ENCODE measurements at regions not wholly inside any gene's neighbourhood (a gene's known extent, or its start where the extent isn't known, plus 50 kb on each side); places are given as distances from the start of the nearest gene placed in this dataset.
"Not testable (repeated sequence)": the region's sequence is repeated elsewhere in the genome, so short reads cannot be mapped to it uniquely, and the experiment has no call there.

DNA sequence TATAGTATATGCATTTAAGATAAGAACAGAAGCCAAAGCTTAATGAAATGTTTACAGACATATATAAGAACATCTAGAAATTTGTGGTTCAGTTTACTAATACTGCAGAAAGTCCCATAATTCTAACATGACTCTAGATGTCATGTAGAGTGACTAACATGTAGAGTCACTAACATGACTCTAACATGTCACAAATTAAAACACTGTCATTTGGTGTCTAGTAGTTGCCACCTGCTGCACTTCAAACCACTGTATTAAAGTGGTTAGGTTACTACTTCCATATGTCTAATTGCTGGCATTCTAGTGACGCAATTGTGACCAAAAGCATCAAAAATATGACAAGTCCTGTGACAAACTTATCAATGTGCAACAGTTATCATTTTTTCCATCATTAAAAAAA lies 100.2 kb upstream of the WDR75 start:
- ATAC-seq, result no peak
- Histone ChIP-seq H3K4me3 (no peak overlapping the region), H3K4me1 (no peaks in the 10 kb centered on the region), H3K27ac (no peak overlapping the region), H3K27me3 (ENCODE audit: low read depth) (no peaks in the 10 kb centered on the region), H3K36me3 (no peaks in the 10 kb centered on the region), H3K9me3 (peaks cover 8% of the 10 kb centered on the region)
- no peak for DNase-seq
- intact Hi-C loops (cut with DNase I), result no loop called here
- TF ChIP-seq CTCF (IDR thresholded peaks at IDR 0.05), result no peak

DNA sequence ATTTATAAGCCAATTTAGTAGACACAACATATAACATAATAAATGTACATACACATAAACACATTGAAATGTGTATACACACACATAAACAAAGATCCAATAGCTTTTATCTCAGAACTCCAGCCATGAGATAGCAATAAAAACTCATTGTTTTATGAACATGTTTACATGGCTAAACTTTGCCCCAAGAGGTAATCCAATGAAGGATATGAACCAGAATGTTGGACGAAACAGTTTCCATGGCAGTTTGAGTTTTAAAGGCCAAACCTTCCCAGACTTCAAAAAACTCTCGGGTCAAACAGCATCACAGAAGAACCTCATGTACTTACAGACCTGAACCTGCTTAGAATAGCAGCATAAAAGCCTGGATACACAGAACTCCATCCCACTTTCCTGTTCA lies 97.2 kb upstream of the WDR75 start:
- H3K4me1 ChIP-seq, result peaks cover 4% of the 10 kb centered on the region
- DNase-seq (no peak), ATAC-seq (no peak)
- TF ChIP-seq CTCF (IDR thresholded peaks at IDR 0.05), result no peak
- no peaks in the 10 kb centered on the region for H3K36me3 ChIP-seq
- intact Hi-C loops (cut with DNase I), result no loop called here
- no peaks in the 10 kb centered on the region for H3K27me3 ChIP-seq (ENCODE audit: low read depth)
- no peak overlapping the region for H3K4me3 ChIP-seq
- no peak overlapping the region for H3K27ac ChIP-seq
- peaks cover 8% of the 10 kb centered on the region for H3K9me3 ChIP-seq

DNA sequence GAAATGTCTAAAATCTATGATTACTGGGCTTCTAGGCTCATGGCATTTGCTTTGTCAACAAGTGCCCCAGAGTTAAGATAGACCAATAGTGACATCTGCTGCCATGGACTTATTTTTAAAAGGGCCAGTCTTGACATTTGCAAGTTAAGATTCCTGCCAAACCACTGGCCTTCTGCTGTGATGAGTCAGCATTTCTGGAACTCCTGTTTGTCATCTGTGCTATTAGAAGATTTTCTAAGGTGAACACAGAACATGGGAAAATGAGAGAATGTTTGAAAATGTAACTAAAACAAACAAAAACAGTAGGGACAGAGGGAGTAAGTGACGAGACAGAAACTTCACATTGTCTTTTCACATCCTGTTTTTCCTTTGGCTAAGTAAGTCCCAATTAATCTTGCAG lies 93.7 kb upstream of the WDR75 start:
- Histone ChIP-seq H3K27me3 (ENCODE audit: low read depth) (no peaks in the 10 kb centered on the region), H3K36me3 (no peaks in the 10 kb centered on the region), H3K4me1 (peaks cover 7% of the 10 kb centered on the region), H3K9me3 (no peaks in the 10 kb centered on the region), H3K4me3 (no peak overlapping the region), H3K27ac (no peak overlapping the region)
- intact Hi-C loops (cut with DNase I), result no loop called here
- DNase-seq (no peak), ATAC-seq (peak; percentile 37 to 59)
- peak; percentile 12 for TF ChIP-seq CTCF (IDR thresholded peaks at IDR 0.05)

GRCh38 chr2:189348369-189348768 lies 92.9 kb upstream of the WDR75 start:
- ATAC-seq (no peak), DNase-seq (no peak)
- Histone ChIP-seq H3K4me1 (peaks cover 7% of the 10 kb centered on the region), H3K36me3 (no peaks in the 10 kb centered on the region), H3K4me3 (no peak overlapping the region), H3K27me3 (ENCODE audit: low read depth) (no peaks in the 10 kb centered on the region), H3K9me3 (no peaks in the 10 kb centered on the region), H3K27ac (no peak overlapping the region)
- no peak for TF ChIP-seq CTCF (IDR thresholded peaks at IDR 0.05)
- intact Hi-C loops (cut with DNase I), result no loop called here

- TF ChIP-seq CTCF (IDR thresholded peaks at IDR 0.05), result no peak
- intact Hi-C loops (cut with DNase I), result no loop called here
- H3K27ac ChIP-seq, result peak overlapping the region; percentile 1
Observed at GRCh38 chr2:189350540-189351209, 90.6 kb upstream of the WDR75 start.

GRCh38 chr2:189351933-189352332 lies 89.3 kb upstream of the WDR75 start:
- H3K9me3 ChIP-seq; DNase-seq; intact Hi-C loops (cut with DNase I); ATAC-seq; H3K4me1 ChIP-seq; H3K27ac ChIP-seq; H3K27me3 ChIP-seq (ENCODE audit: low read depth); H3K4me3 ChIP-seq; H3K36me3 ChIP-seq: not testable (repeated sequence)

More at GRCh38 chr2:189350540-189351209, 90.6 kb upstream of the WDR75 start:
- ATAC-seq, result peak; percentile 19 to 47
- Histone ChIP-seq H3K36me3 (no peaks in the 10 kb centered on the region), H3K27me3 (ENCODE audit: low read depth) (no peaks in the 10 kb centered on the region), H3K9me3 (no peaks in the 10 kb centered on the region), H3K4me3 (no peak overlapping the region), H3K4me1 (peaks cover 7% of the 10 kb centered on the region)
- no peak for DNase-seq

DNA sequence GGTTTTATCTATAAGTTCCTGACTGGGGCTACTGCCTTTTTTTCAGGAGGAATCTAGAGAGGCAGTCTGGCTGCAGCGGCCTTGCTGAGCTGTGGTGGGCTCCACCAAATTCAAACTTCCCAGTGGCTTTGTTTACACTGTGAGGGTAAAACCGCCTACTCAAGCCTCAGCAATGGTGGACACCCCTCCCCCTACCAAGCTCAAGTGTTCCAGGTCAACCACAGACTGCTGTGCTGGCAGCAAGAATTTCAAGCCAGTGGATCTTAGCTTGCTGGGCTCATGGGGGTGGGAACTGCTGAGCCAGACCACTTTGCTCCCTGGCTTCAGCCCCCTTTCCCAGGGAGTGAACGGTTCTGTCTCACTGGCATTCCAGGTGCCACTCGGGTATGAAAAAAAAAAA lies 83.9 kb upstream of the WDR75 start:
- ATAC-seq; H3K4me3 ChIP-seq; intact Hi-C loops (cut with DNase I); DNase-seq; H3K27me3 ChIP-seq (ENCODE audit: low read depth); H3K4me1 ChIP-seq; H3K27ac ChIP-seq; H3K9me3 ChIP-seq; H3K36me3 ChIP-seq: not testable (repeated sequence)

All from lower lobe of right lung (tissue), 2 donors.